GDM1 (cell line): ENCODE measurements at regions not wholly inside any gene's neighbourhood (a gene's known extent, or its start where the extent isn't known, plus 50 kb on each side); places are given as distances from the start of the nearest gene placed in this dataset.

ENCODE experiments used
- DNase-seq: peaks from one replicate; lab custom pipeline; 2025; lab: John Stamatoyannopoulos, UW

DNA sequence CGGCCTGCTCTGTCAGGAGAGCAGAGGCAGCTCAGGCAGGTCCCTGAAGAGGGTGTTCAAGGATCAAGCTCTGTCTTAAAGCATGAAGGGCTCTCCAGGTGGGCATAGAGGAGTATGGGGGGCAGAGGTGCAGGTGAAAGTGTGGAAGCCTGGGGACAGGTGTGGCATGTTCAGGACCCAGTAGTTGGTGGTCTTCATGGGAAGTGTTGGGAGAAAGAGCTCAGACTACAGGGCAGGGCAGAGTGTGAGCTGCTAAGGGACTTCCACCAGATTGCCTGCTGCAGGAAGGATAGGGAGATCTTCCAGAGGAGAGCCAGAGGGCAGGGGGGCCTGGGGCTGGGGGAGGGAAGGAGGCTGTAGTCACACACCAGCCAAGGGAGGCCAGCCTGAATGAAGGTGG lies 156.5 kb upstream of the GDF10 start:
- DNase-seq, result no peak

DNA sequence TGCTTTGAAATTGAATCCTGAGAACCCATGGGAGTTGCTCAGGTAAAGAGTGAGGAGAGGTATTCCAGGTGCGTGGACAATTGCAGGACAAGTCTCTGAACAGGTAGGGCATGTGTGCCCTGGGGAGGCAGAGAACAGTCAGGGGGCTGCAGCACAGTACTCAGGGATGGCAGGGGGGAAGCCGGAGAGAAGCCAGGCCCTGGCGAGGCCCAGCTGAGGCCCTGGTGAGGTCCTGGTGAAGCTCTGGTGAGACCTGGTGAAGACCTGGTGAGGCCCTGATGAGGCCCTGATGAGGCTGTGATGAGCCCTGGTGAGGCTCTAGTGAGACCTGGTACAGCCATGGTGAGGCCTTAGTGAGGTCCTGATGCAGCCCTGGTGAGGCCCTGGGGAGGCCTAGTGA lies 155.5 kb upstream of the GDF10 start:
- no peak for DNase-seq

DNA sequence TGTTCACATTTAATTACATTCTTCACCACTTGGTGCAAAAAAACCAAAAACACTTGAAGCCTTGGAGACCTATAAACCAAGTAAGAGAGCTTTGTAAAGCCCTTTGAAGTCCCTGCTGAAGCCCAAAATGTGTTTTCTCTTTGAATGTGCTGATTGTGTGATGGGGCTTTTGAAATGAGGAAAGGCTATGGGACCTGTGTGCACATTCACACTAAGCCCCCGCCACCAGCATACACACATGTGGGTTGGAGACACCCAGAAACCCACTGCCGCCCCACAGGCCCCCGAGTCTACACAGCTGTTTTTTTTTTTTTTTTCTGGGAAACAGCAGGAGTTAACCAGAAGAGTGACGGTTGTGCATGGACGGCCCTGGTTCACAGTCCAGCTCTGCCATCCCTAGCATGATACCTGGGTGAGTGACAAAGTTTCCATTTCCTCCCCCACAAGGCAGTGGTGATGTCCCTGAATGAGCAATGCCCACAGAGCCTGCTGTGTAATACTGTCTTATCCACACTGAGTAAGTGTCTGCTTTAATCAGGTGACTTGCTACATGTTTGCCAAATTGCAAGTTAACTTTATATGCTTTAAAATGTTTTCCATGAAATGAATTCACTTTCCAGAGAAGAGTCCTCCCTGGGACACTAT lies 154.6 kb upstream of the GDF10 start:
- DNase-seq, result no peak

DNA sequence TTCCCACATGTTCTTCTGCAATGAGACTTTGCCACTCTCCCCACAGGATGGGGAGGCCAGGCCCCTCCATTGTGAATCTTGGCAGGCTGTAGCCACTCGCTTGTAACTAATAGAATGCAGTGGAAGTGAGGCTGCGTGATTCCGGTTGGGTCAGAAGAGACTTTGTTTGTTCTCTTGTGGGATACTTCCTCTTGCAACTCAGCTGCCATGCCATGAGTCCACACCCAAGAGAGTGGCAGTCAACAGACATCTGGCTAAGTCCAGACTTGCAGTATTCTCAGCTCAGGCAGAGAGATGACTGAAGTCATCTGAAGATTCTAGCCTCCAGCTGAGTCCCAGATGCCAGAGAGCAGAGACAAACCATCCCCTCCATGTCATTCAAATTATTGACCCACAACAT lies 153.4 kb upstream of the GDF10 start:
- DNase-seq, result no peak

DNA sequence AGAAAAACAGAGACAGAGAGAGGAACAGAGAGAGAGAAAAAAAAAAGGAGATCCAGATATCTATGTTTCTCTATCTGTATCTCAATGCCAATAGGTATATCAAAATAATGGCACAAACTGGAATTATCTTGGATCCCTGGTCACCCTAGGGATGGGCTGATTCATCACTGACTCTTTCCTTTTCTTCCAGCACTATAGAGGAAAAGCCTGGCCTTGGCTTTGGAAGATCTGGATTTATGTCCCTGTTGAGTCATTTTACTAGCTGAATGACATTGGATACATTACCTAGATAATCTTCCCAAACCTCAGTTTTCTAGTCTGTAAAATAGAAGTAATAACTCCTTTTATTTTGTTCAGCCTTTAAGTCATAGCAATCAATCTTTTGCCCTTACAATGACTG lies 152.8 kb upstream of the GDF10 start:
- no peak for DNase-seq

DNA sequence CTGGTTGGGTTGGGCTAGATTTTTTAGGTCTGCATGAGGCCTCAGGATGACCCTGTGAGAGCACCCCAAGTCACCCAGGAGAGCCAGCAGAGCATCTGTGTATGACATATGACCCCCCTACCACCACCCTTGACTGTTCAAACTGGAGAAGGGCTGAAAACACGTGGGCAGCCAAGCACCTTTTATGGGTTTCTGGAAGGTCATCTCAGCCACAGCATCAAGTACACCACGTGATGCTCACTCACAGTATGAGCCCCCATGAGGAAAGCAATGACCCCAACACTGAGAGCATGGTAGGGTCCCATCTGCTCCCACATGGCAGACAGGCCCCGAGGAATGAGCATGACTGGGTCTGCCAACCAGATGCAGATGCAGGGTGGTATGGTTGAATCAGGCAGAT lies 149.4 kb upstream of the GDF10 start:
- DNase-seq, result no peak

DNA sequence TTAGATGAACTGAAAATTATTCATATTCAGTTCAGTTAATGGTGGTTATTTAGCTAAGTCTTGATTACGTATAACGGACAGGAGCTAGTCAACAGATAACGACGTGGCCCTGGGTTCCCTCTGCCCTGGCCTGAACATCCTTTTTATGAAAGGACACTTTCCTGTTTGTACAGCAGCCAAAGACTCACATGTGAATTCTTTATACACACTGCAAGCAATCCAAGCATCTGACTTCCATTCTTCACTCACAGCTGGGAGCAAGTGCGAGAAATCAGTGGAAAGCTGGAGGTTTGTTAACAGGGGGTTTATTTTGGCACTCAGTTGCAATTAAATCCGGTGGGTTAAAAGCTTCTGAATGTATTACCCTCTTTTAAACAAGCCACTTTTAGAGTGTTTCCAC lies 148.1 kb upstream of the GDF10 start:
- DNase-seq, result no peak

DNA sequence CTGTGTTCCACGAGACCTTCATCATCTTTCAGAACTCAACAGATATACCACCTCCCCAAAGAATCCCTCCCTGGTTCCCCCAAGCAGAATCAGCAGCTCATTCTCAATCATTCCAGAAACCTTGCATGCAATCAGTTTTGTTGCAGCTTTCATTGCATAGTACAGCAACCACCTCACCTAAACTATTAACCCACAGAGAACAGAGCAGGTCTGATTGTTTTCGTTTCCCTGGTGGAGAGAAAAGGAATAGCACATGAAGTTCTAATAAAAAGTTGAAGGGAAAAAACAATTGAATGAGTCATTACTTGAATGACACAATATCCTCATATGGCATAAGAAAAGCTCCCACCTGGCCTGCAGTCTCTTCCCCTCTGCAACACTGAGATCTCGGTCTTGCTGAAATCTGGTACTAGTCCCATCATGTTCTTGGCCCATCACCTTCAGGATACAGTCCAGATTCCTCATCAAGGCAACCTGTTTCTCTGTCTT lies 147.1 kb upstream of the GDF10 start:
- no peak for DNase-seq

DNA sequence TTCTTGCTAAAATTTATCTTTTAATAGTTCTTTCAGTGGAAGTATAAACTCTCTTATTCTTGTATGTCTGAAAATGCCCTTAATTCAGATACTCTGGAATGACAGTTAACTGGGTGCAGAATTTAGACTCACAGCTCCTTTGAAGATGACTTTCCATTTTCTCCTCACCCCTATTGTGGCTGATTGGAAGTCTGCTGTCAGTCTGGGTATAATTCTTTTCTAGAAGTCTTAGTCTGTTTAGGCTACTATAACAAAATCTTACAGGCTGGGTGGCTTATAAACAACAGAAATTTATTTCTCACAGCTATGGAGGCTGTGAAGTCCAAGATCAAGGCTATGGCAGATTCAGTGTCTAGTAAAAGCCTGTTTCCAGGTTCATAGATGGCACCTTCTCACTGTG lies 145.2 kb upstream of the GDF10 start:
- no peak for DNase-seq

DNA sequence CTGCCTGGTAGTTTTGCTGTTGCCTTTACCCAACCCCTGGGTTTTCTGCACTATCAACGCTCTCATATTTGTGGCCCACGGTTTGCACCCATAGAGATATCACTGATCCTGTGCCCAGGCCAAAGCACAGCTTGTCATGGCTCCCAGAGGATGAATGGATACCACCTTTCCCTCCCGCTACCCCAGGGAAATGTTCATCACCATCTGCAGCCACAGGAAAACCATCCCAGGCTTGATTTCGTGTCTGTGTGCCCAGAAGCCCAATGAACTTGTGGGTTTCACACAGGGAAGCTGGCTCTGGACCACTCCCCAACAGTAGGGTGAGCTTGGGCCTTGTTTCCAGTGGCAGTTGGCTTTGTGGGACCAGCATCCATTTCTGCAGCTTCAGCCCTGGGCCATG lies 143.1 kb upstream of the GDF10 start:
- DNase-seq, result no peak

DNA sequence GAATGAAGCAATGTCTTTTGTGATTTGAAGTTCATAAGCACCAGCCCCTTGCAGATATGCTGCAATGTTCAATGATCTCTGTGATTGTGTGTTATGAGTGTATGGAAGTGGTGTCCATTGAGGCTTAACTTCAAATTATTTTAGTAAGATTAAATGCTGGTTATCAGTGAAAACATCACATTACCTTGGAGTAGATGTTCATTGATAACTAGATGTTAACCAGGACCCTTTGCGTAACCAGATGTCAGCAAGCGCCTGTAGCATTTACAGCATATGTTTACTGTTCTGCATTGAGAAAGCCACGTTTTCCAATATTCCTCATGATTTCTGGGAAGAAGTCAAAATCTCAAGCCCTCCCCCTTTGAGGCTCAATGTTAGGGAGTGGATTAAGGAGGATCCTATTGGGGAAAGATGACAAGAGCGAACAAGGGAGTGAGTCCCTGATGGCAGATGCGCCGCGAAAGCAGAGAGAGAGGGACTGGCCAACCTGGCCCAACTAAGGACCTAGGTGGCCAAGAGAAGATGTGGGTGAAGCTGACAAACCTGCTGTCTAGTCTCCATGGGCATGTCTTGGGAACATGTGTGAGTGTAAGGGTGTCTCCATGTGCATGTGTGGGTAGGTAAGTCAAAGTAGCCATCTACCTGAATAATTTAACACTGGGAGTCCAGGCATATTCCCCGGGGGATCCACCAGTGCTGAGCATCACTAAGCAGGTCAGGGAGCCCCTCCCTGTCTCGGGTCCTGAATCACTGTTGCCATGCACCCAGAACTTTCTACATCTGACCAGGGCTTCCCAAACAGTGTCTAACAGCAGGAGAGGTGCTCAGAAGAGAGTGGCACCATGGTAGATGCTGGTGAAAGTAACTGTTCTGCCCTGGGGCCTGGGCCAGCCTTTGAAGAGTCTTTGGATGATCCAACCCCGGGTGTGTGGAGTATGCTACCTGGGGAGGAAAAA lies 141.6 kb upstream of the GDF10 start:
- no peak for DNase-seq

DNA sequence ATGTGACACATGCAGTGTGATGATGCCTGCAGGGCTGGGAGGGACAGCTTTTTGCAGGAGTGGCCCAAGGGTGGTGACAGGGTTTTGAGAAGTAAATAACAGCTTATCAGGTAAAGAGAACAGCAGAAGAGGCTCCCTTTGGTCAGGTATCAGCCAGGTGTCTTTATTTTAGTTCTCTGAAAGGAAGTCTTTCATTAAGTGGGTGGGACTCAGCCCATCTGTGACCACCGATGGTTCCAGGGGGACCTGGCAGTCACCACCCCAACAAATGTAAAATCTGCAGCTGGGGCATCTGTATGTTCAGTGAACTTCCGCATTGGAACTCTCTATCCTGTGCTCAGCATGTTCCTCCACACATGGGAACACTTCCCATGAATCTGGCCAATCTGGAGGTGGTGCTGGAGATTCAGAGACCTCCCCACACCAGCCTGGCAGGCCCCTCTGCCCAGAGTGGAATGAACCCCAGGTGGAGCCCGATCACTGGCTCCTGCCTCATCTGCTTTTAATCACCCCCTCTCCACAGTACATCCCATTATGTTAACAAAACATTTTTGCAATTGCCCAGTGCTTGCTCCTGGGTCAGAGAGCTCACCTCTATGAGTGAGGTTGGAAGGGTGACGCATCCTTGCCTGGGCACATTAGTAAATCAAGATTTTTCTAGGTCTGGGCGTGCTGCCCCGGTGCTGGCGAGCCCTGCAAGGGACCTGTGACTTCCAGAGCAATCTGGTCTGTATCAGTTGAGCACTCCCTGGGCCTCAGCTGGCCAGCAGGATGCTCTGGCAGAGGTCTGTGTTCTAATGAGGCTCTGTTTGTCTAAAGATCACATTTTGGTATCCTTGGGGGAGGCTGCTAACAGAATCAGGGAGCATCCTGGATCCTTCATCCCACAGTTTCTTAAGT lies 140.4 kb upstream of the GDF10 start:
- no peak for DNase-seq

DNA sequence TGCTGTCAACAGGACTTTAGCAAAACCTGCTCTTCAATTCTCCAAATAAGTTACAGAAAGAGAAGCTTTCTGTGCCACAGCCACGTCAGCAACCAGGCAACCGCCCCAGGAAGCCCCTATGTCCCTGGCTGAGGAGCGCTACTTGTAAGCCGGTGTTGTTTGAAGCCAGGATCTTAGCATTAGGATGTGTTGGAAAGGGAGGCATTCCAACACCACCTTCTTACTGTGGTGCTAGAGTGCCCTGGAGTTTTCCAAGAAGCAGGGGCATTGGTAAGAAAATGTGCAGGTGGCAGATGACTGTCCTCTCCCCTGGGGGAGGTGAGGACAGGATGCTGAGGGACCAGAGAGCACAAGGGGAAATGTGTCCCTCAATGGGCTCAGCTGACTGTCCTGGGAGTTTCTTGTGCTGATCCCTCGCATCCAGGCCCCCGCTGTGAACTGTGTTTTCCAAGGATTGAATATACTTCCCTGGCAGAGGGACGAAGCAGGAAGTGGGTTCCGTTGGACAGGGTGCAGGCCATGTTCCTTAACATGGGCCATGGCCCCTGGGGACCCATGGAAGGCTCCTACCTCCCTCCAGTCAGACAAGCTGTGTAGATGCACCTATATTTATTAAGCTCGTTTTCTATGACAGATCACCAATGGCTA lies 139.6 kb upstream of the GDF10 start:
- DNase-seq, result no peak

DNA sequence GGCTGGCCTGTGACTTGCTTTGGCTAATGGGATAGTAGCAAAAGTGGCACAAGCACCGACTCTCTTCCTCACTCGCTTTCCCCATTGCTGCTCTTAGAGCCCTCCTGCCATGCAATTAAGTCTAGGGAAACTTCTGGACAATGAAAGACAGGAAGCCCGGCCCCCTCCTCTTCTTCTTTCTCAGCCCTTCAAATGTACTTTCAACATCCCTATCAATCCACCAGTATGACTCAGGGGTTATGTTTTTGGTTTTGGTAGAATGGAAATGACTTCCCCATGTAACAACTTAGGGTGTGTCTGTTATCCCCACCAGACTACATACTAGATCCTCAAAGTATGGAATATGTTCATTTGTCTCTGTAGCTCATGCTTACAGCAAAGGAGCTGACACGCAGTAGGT lies 139.0 kb upstream of the GDF10 start:
- DNase-seq, result no peak

DNA sequence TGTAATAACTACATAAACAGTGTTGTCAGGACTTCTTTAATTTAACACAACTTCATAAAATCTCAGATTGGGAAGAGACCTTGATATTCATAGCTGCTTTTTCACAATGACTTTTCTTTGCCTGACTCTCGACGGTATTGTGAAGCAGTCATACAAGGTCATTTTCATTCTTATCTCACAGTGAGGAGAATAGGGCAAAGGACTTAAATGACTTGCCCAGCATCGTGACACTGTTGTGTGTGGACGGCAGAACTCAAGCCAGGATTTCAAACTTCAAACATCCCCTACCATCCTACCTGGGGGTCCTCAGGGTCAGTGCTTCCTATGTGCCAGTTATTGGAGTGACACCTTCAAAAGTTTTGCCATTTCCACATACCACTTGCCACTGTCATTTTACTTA lies 138.5 kb upstream of the GDF10 start:
- DNase-seq, result no peak

DNA sequence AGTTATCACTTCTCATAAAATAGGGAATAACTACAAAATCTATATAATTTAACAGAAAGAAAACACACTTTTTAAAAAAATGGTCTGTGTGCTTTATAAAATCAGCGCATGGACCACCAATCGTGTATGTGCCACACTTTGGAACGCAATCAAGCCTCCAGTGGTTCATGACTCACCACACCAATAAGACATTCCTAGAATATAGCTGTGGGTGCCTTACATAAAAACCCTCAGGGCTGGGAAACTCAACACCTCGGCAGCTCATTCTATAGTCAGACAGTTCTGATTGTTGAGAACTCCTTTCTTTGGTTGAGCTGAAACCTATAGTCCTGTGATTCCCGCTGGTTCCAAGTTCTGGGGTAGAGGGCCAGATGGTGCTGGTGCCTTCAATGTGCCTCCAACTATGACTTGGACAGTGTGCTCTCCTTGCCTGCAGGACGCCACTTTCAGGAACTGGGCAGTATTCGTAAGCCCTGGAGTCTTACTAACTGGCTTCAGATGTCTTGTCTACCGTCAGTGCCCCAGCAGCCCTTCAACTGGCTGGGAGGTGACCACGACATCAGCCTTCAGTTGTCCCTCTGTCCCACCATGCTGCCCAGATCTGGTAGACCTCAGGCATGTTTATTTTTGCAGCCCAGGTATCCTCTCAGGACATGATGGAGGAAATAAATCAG lies 135.7 kb upstream of the GDF10 start:
- no peak for DNase-seq

DNA sequence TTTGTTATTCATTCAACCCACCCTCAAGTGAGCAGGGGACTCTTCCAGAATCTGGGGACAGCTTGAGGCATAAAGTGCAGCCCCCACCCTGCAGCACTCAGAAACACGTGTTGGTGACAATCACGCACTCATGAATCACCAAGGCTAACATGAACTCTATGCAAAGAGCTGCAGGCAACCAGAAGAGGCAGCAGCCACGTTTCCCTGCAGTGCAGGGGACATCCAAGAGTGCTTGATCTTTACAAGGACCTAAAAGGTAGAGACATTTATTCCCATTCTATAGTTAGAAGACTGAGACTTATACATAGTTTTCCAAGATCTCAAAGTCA lies 135.2 kb upstream of the GDF10 start:
- no peak for DNase-seq

DNA sequence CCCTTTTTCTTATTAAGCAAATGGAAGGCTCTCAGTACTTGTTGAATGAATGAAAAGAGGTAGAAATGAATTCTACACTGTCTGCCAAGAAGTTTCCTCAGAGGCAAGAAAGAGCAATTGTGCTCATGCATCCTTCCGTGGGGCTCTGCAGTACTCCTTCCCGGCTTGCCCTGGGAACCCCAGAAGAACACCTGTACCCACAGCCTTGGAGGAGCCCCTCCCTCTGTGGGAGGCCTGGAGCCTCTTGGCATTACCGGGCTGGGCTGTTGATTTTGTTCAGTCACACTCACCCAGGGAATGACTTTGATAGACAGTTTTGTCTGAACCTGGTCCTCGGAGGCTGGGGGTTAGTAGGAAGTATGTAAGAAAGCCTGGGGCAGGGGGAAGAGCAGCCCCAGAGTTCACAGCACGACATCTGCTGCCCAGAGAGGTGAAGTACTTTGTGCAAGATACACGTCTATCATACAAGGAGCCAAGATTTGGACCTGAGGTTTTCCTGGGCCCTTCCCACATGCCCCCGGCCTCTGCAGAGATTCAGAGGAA lies 134.8 kb upstream of the GDF10 start:
- no peak for DNase-seq

DNA sequence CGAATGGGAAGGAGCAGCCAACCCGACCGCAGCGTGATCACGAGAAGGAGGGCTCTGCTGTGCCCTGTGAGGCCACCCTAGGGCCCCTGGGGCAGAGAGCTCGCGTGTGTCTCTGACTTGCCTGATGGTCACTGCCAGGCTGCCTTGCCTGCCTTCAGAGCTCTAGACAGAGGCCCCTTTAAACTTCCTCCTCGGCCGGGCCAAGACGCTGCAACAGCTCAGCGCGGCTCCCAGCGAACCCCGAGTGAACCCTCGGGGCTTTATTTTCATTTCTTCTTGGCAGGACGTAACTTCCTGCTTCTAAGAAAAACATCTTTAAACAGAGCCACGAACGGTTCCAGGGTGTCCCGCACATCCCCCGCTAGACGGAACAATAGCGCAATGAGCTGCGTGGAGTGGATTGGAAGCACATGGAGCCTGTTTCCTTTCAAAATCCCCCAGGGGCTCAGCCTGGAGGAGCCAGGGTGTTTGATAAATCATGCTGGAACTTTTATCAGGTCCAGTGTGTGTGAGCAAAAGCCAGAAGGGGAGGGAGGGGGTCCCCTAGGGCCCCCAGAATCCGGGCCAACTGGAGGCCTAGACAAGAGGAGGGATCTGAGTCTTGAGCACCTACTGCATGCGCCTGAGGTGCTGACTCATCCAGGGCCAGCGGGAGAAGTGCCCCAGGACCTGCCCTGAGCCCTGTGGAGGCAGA lies 134.1 kb upstream of the GDF10 start:
- DNase-seq, result peak; percentile 35

DNA sequence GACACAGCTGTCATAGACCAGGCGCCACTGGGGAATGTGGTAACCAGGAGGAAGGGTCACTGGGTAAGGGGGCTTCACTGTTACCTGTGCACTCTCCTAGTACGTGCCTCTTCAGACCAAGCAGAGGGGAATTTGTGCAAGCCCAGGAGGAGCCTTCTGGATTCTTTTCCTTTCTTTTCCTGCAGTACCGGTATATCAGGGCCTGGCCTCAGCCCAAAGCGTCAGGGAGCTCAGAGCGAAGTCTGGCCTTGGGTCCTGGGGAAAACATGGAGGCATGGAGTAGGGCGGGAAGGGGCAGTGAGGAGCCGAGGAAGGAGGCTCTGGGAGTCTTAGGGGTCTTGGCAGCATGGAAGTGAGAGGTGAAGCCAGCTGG lies 133.6 kb upstream of the GDF10 start:
- no peak for DNase-seq
